ENCODE measurements at regions not wholly inside any gene's neighbourhood (a gene's known extent, or its start where the extent isn't known, plus 50 kb on each side); places are given as distances from the start of the nearest gene placed in this dataset.

- no peak for TF ChIP-seq CTCF (IDR thresholded peaks at IDR 0.05; ENCODE audit: low read length)
- TF ChIP-seq EZH2 (IDR thresholded peaks at IDR 0.05; ENCODE audit: borderline replicate concordance, low read length), result no peak
These were observed 335.2 kb downstream of the CDC5L start for GRCh38 chr6:44722736-44723135.

All from OCI-LY1 (cell line).